Prostate gland (tissue), 2 donors: ENCODE measurements at regions not wholly inside any gene's neighbourhood (a gene's known extent, or its start where the extent isn't known, plus 50 kb on each side); places are given as distances from the start of the nearest gene placed in this dataset.

Experiments used
- POLR2A ChIP-seq: fragments of 450-650 bp; IDR thresholded peaks from one replicate; pipeline ENCODE4 v1.6.1; 2016; ENCODE audit warnings: antibody characterized with exemption, mild to moderate bottlenecking
- POLR2AphosphoS5 ChIP-seq: sonication (generic); formaldehyde crosslinking; IDR thresholded peaks from one replicate; pipeline ENCODE4 v1.6.1; 2017; ENCODE audit warnings: antibody characterized with exemption
- TF ChIP-seq, protein P1 (sequence below), 4 experiments: fragments of 200-600 bp in 2 of 4; fragments of 450-650 bp in 2 of 4; sonication (generic) in 2 of 4; IDR thresholded peaks; 1 replicate in 3 of 4; 2 replicates in 1 of 4; pipeline ENCODE4 v1.5.1; 2016 to 2019; ENCODE audit warnings: antibody characterized with exemption in 4 of 4, mild to moderate bottlenecking in 2 of 4, moderate library complexity in 2 of 4

DNA sequence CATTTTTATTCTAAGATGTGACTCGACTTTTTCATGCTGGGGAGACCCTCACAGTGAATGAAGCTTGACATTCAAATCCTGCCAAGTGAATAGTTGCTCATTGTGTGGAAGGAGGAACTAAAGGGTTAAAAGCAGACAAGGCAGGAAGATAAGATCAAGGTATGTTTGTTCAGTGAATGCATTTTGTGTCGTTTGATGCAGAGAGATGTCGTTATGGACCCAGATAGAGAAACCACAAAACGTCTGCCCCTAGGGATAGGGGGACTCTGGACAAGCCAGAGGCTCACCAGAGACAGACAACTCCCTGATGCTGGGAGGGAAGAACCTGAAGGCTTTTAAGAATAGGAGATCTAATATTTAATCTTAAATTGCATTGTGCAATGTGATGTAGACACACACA is 72.5 kb upstream of the MYL2 start:
- TF ChIP-seq, protein P1, sequence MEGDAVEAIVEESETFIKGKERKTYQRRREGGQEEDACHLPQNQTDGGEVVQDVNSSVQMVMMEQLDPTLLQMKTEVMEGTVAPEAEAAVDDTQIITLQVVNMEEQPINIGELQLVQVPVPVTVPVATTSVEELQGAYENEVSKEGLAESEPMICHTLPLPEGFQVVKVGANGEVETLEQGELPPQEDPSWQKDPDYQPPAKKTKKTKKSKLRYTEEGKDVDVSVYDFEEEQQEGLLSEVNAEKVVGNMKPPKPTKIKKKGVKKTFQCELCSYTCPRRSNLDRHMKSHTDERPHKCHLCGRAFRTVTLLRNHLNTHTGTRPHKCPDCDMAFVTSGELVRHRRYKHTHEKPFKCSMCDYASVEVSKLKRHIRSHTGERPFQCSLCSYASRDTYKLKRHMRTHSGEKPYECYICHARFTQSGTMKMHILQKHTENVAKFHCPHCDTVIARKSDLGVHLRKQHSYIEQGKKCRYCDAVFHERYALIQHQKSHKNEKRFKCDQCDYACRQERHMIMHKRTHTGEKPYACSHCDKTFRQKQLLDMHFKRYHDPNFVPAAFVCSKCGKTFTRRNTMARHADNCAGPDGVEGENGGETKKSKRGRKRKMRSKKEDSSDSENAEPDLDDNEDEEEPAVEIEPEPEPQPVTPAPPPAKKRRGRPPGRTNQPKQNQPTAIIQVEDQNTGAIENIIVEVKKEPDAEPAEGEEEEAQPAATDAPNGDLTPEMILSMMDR (IDR thresholded peaks at IDR 0.05): no peak
- TF ChIP-seq POLR2A: no peak
- no peak for TF ChIP-seq POLR2AphosphoS5
